ENCODE measurements at regions not wholly inside any gene's neighbourhood (a gene's known extent, or its start where the extent isn't known, plus 50 kb on each side); places are given as distances from the start of the nearest gene placed in this dataset.

DNA sequence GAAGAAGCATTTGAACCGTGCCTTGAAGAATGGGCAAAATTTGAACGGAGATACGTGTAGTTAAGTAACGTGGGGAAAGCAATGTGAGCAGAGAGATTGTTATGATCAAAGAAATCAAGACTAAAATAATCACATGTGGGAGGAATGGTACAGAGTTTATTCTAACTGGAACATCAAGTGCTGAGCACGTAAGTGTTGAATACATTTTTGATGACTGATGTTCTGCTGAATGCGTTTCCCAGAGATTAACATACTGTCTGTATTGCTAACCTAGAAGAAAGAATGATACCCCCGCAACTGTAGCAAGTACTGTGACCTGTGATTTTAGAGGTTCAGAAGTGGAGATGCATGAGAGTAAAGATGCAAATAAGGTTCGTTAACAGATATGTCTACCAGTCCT, 146.9 kb upstream of the EPHA7 start:
- no peak overlapping the region for H3K9ac ChIP-seq (ENCODE audit: low read length)
- H3K9me3 ChIP-seq (ENCODE audit: insufficient read depth, low read depth, low read length), result no peaks in the 10 kb centered on the region
- H3K4me1 ChIP-seq (ENCODE audit: insufficient read depth, low read length), result no peaks in the 10 kb centered on the region
- H3K27ac ChIP-seq (ENCODE audit: low read depth, low read length), result no peak overlapping the region
- H4K20me1 ChIP-seq (ENCODE audit: insufficient read depth, low read length), result no peaks in the 10 kb centered on the region
- H3K9me3 Mint-ChIP-seq (ENCODE audit: unreplicated experiment), result peaks cover 1% of the 10 kb centered on the region
- H3K36me3 ChIP-seq (ENCODE audit: insufficient read depth, low read length), result no peaks in the 10 kb centered on the region
- H3K79me2 ChIP-seq (ENCODE audit: insufficient read depth, low read length), result no peaks in the 10 kb centered on the region
- H3K27me3 Mint-ChIP-seq (ENCODE audit: low read depth, unreplicated experiment), result no peaks in the 10 kb centered on the region
- H2AFZ ChIP-seq (ENCODE audit: low read depth, low read length), result no peak overlapping the region
- DNase-seq (ENCODE audit: low read depth), result no peak
- no peaks in the 10 kb centered on the region for H3K36me3 Mint-ChIP-seq (ENCODE audit: low read depth, unreplicated experiment)
- H3K4me2 ChIP-seq (ENCODE audit: low read length), result no peak overlapping the region
- no peak overlapping the region for H3K27ac Mint-ChIP-seq (ENCODE audit: unreplicated experiment)
- peaks cover 5% of the 10 kb centered on the region for H3K4me1 Mint-ChIP-seq (ENCODE audit: low read depth, unreplicated experiment)
- no peak overlapping the region for H3K4me3 Mint-ChIP-seq (ENCODE audit: unreplicated experiment)
- TF ChIP-seq, protein P1, sequence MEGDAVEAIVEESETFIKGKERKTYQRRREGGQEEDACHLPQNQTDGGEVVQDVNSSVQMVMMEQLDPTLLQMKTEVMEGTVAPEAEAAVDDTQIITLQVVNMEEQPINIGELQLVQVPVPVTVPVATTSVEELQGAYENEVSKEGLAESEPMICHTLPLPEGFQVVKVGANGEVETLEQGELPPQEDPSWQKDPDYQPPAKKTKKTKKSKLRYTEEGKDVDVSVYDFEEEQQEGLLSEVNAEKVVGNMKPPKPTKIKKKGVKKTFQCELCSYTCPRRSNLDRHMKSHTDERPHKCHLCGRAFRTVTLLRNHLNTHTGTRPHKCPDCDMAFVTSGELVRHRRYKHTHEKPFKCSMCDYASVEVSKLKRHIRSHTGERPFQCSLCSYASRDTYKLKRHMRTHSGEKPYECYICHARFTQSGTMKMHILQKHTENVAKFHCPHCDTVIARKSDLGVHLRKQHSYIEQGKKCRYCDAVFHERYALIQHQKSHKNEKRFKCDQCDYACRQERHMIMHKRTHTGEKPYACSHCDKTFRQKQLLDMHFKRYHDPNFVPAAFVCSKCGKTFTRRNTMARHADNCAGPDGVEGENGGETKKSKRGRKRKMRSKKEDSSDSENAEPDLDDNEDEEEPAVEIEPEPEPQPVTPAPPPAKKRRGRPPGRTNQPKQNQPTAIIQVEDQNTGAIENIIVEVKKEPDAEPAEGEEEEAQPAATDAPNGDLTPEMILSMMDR (IDR thresholded peaks at IDR 0.05; ENCODE audit: insufficient read depth, low read depth, low read length), result no peak
- TF ChIP-seq EZH2 (IDR thresholded peaks at IDR 0.05; ENCODE audit: insufficient read depth, low read length), result no peak
- H3K4me3 ChIP-seq (ENCODE audit: insufficient read depth, low read depth, low read length), result no peak overlapping the region
- FAIRE-seq, result no peak
- H3K27me3 ChIP-seq (ENCODE audit: insufficient read depth, low read length), result no peaks in the 10 kb centered on the region

DNA sequence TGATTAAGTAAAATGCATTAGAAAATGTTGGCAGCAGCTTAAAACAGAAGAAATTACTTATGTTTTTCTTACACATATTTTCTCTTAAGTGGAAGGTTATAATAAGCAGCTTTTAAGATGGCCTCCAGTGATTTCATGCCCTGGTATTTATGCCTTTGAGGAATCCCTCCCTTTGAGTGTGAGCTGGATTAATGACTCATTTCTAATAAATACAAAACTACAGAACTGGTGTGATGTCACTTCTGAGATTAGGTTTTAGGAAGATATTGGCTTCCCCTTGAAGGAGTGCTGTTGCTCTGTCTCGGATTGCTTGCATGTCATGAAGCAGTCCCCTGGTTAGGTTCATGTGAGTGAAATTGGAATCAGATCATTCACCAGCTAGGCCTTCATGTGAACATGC, 143.2 kb upstream of the EPHA7 start:
- Histone ChIP-seq H3K4me3 (ENCODE audit: insufficient read depth, low read depth, low read length) (no peak overlapping the region), H2AFZ (ENCODE audit: low read depth, low read length) (no peak overlapping the region), H3K9me3 (ENCODE audit: insufficient read depth, low read depth, low read length) (no peaks in the 10 kb centered on the region), H3K36me3 (ENCODE audit: insufficient read depth, low read length) (no peaks in the 10 kb centered on the region), H3K27me3 (ENCODE audit: insufficient read depth, low read length) (no peaks in the 10 kb centered on the region), H3K4me2 (ENCODE audit: low read length) (no peak overlapping the region), H3K27ac (ENCODE audit: low read depth, low read length) (no peak overlapping the region), H3K9ac (ENCODE audit: low read length) (no peak overlapping the region), H3K79me2 (ENCODE audit: insufficient read depth, low read length) (no peaks in the 10 kb centered on the region), H3K4me1 (ENCODE audit: insufficient read depth, low read length) (no peaks in the 10 kb centered on the region), H4K20me1 (ENCODE audit: insufficient read depth, low read length) (no peaks in the 10 kb centered on the region)
- Mint-ChIP-seq H3K36me3 (ENCODE audit: low read depth, unreplicated experiment) (no peaks in the 10 kb centered on the region), H3K4me1 (ENCODE audit: low read depth, unreplicated experiment) (peaks cover 5% of the 10 kb centered on the region), H3K27me3 (ENCODE audit: low read depth, unreplicated experiment) (no peaks in the 10 kb centered on the region), H3K9me3 (ENCODE audit: unreplicated experiment) (peaks cover 1% of the 10 kb centered on the region), H3K4me3 (ENCODE audit: unreplicated experiment) (no peak overlapping the region), H3K27ac (ENCODE audit: unreplicated experiment) (no peak overlapping the region)
- FAIRE-seq (no peak), DNase-seq (ENCODE audit: low read depth) (peak; percentile 35)
- TF ChIP-seq, protein P1 (IDR thresholded peaks at IDR 0.05; ENCODE audit: insufficient read depth, low read depth, low read length), result no peak
- TF ChIP-seq EZH2 (IDR thresholded peaks at IDR 0.05; ENCODE audit: insufficient read depth, low read length), result no peak

DNA sequence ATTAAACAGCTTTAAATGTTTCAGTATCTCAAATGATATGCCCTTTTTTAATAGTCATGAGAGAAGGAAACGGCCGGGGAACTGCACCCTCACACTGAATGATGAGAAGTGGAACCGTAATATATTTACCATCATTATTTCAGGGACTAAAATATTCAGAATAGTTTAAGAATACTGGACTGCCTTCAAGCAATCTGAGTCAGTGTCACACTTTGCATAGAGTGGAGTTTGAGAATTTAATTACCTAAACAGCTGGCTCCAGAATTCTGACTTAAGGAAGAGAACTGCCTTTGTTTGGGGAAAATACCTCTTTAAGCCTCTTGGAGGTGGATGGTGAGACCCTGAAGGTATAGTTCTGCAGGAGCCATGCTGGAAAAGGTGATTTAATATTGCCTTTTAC, 135.9 kb upstream of the EPHA7 start:
- no peaks in the 10 kb centered on the region for H3K9me3 Mint-ChIP-seq (ENCODE audit: unreplicated experiment)
- H3K4me2 ChIP-seq (ENCODE audit: low read length), result no peak overlapping the region
- DNase-seq (ENCODE audit: low read depth) (no peak), FAIRE-seq (no peak)
- no peaks in the 10 kb centered on the region for H3K36me3 Mint-ChIP-seq (ENCODE audit: low read depth, unreplicated experiment)
- no peaks in the 10 kb centered on the region for H3K27me3 Mint-ChIP-seq (ENCODE audit: low read depth, unreplicated experiment)
- H3K79me2 ChIP-seq (ENCODE audit: insufficient read depth, low read length), result no peaks in the 10 kb centered on the region
- no peaks in the 10 kb centered on the region for H3K27me3 ChIP-seq (ENCODE audit: insufficient read depth, low read length)
- no peak overlapping the region for H3K4me3 ChIP-seq (ENCODE audit: insufficient read depth, low read depth, low read length)
- H2AFZ ChIP-seq (ENCODE audit: low read depth, low read length), result no peak overlapping the region
- no peak overlapping the region for H3K4me3 Mint-ChIP-seq (ENCODE audit: unreplicated experiment)
- no peaks in the 10 kb centered on the region for H3K9me3 ChIP-seq (ENCODE audit: insufficient read depth, low read depth, low read length)
- H3K27ac ChIP-seq (ENCODE audit: low read depth, low read length), result no peak overlapping the region
- no peak overlapping the region for H3K9ac ChIP-seq (ENCODE audit: low read length)
- H3K4me1 Mint-ChIP-seq (ENCODE audit: low read depth, unreplicated experiment), result no peaks in the 10 kb centered on the region
- no peaks in the 10 kb centered on the region for H4K20me1 ChIP-seq (ENCODE audit: insufficient read depth, low read length)
- no peaks in the 10 kb centered on the region for H3K36me3 ChIP-seq (ENCODE audit: insufficient read depth, low read length)
- no peak overlapping the region for H3K27ac Mint-ChIP-seq (ENCODE audit: unreplicated experiment)
- H3K4me1 ChIP-seq (ENCODE audit: insufficient read depth, low read length), result no peaks in the 10 kb centered on the region
- no peak for TF ChIP-seq EZH2 (IDR thresholded peaks at IDR 0.05; ENCODE audit: insufficient read depth, low read length)
- TF ChIP-seq, protein P1 (IDR thresholded peaks at IDR 0.05; ENCODE audit: insufficient read depth, low read depth, low read length), result no peak

All from astrocyte (in vitro differentiated cells and primary cell).